Mesenchymal stem cell (in vitro differentiated cells and primary cell): ENCODE measurements at regions not wholly inside any gene's neighbourhood (a gene's known extent, or its start where the extent isn't known, plus 50 kb on each side); places are given as distances from the start of the nearest gene placed in this dataset.

Experiments used
- DNase-seq: peaks from one replicate; pipeline ENCODE4 v3.0.0-alpha.2; 2013
- H2AFZ ChIP-seq: one replicate; pipeline ENCODE4 v1.6.1; 2013; ENCODE audit warnings: low read depth, mild to moderate bottlenecking, control low read depth, inconsistent platforms, low read length, moderate library complexity
- H2AK5ac ChIP-seq: 2 replicates; pipeline ENCODE4 v1.6.1; 2013; ENCODE audit warnings: low read length, moderate library complexity, mild to moderate bottlenecking, inconsistent platforms; ENCODE audit not compliant: severe bottlenecking
- H2BK120ac ChIP-seq: one replicate; pipeline ENCODE4 v1.6.1; 2013; ENCODE audit warnings: low read depth, mild to moderate bottlenecking, inconsistent platforms, low read length, moderate library complexity
- H2BK12ac ChIP-seq, 2 experiments: one replicate each; pipeline ENCODE4 v1.6.1; 2013; ENCODE audit warnings: inconsistent platforms in 2 of 2, low read length in 2 of 2, mild to moderate bottlenecking in 2 of 2, moderate library complexity in 2 of 2, control low read depth in 1 of 2
- H2BK15ac ChIP-seq: one replicate; pipeline ENCODE4 v1.6.1; 2013; ENCODE audit warnings: mild to moderate bottlenecking, low read depth, inconsistent platforms; ENCODE audit not compliant: poor library complexity, severe bottlenecking
- H2BK5ac ChIP-seq: 2 replicates; pipeline ENCODE4 v1.6.1; 2013; ENCODE audit warnings: low read depth, mild to moderate bottlenecking, low read length, control low read depth, inconsistent platforms; ENCODE audit not compliant: poor library complexity, severe bottlenecking
- H3K14ac ChIP-seq, 2 experiments: one replicate each; pipeline ENCODE4 v1.6.1; 2013; ENCODE audit warnings: inconsistent platforms in 2 of 2, low read length in 2 of 2, control low read depth in 1 of 2, mild to moderate bottlenecking in 1 of 2, moderate library complexity in 1 of 2
- H3K18ac ChIP-seq, 2 experiments: one replicate each; pipeline ENCODE4 v1.6.1; 2013; ENCODE audit warnings: inconsistent platforms in 2 of 2, low read length in 2 of 2, control low read depth in 1 of 2, low read depth in 1 of 2, mild to moderate bottlenecking in 1 of 2
- H3K23ac ChIP-seq, 2 experiments: one replicate each; pipeline ENCODE4 v1.6.1; 2013; ENCODE audit warnings: inconsistent platforms in 2 of 2, low read length in 2 of 2, mild to moderate bottlenecking in 2 of 2, moderate library complexity in 2 of 2, control low read depth in 1 of 2
- H3K27ac ChIP-seq: 2 replicates; pipeline ENCODE4 v1.5.1; 2013; ENCODE audit warnings: mild to moderate bottlenecking, moderate library complexity, low read length, control low read depth, inconsistent platforms; ENCODE audit not compliant: poor library complexity, severe bottlenecking
- H3K27me3 ChIP-seq, 2 experiments: 2 replicates each; pipeline versions ENCODE4 v1.6.1 to v1.7.0; 2013; ENCODE audit warnings: low read length in 2 of 2, mild to moderate bottlenecking in 2 of 2, moderate library complexity in 2 of 2, control low read depth in 1 of 2, inconsistent platforms in 1 of 2; ENCODE audit not compliant: control insufficient read depth in 1 of 2, insufficient read depth in 1 of 2
- H3K36me3 ChIP-seq, 2 experiments: 2 replicates each; pipeline versions ENCODE4 v1.6.1 to v1.7.0; 2013; ENCODE audit warnings: low read length in 2 of 2, control low read depth in 1 of 2, inconsistent platforms in 1 of 2, low read depth in 1 of 2, mild to moderate bottlenecking in 1 of 2; ENCODE audit not compliant: insufficient read depth in 2 of 2, control insufficient read depth in 1 of 2
- H3K4ac ChIP-seq, 2 experiments: one replicate each; pipeline ENCODE4 v1.6.1; 2013; ENCODE audit warnings: inconsistent platforms in 2 of 2, low read length in 2 of 2, mild to moderate bottlenecking in 2 of 2, moderate library complexity in 2 of 2, control low read depth in 1 of 2, low read depth in 1 of 2
- H3K4me1 ChIP-seq: 2 replicates; pipeline ENCODE4 v1.6.1; 2013; ENCODE audit warnings: low read depth, low read length, control low read depth; ENCODE audit not compliant: control insufficient read depth, insufficient read depth
- H3K4me2 ChIP-seq: 2 replicates; pipeline ENCODE4 v1.6.1; 2013; ENCODE audit warnings: low read length, mild to moderate bottlenecking, inconsistent platforms; ENCODE audit not compliant: poor library complexity, severe bottlenecking
- H3K4me3 ChIP-seq, 2 experiments: 2 replicates each; pipeline versions ENCODE4 v1.5.1 to v1.7.0; 2013; ENCODE audit warnings: low read length in 2 of 2, mild to moderate bottlenecking in 2 of 2, control low read depth in 1 of 2, low read depth in 1 of 2; ENCODE audit not compliant: insufficient read depth in 1 of 2
- H3K79me1 ChIP-seq: replicated peaks from 2 replicates; pipeline ENCODE4 v1.6.1; 2013; ENCODE audit warnings: mild to moderate bottlenecking, control low read depth, low read length, inconsistent platforms; ENCODE audit not compliant: poor library complexity, severe bottlenecking
- H3K9ac ChIP-seq: 2 replicates; pipeline ENCODE4 v1.7.0; 2013; ENCODE audit warnings: mild to moderate bottlenecking, low read length, moderate library complexity
- H3K9me3 ChIP-seq: 2 replicates; pipeline ENCODE4 v1.7.0; 2013; ENCODE audit warnings: mild to moderate bottlenecking, low read length; ENCODE audit not compliant: control insufficient read depth
- H4K8ac ChIP-seq: one replicate; pipeline ENCODE4 v1.6.1; 2013; ENCODE audit warnings: inconsistent platforms, mild to moderate bottlenecking, low read length, moderate library complexity
- H4K91ac ChIP-seq: one replicate; pipeline ENCODE4 v1.6.1; 2013; ENCODE audit warnings: mild to moderate bottlenecking, low read length, inconsistent platforms
- WGBS: methylation state at CpG from one replicate; pipeline ENCODE4 v1.1.7; 2013; ENCODE audit warnings: mixed read lengths; 5-methylcytosine and 5-hydroxymethylcytosine counted together

DNA sequence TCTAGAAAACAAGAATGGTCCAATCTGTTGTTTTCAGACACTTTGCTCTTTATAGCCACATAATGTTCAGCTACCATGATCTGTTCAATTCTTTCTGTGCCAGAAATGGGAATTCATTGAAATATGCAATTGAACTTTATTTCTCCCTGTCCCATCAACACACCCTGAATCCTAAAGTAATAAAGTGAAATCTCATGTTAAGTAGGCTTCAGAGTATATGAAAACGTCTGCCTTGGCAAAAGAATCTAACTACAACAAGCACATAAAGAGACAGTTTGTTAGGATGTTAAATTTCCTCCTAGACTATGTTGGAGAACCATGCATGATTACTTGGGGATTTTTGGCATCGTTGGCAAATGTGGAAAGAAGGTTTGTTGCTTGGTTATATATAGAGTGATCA, 722.7 kb downstream of the XPNPEP1 start:
- H2AFZ ChIP-seq: no peak overlapping the region
- no peak overlapping the region for H3K18ac ChIP-seq
- peaks cover 3% of the 10 kb centered on the region for H3K9me3 ChIP-seq
- H4K8ac ChIP-seq: no peak overlapping the region
- H2BK5ac ChIP-seq: no peak overlapping the region
- H3K27me3 ChIP-seq: no peaks in the 10 kb centered on the region
- H3K23ac ChIP-seq: no peak overlapping the region
- no peak overlapping the region for H2BK15ac ChIP-seq
- no CpG with 5 or more reads among the region's 2 CpGs for WGBS
- H3K4me1 ChIP-seq: no peaks in the 10 kb centered on the region
- no peaks in the 10 kb centered on the region for H3K36me3 ChIP-seq
- H3K4me3 ChIP-seq: no peak overlapping the region
- H2AK5ac ChIP-seq: no peak overlapping the region
- H4K91ac ChIP-seq: no peak overlapping the region
- no peak overlapping the region for H3K4ac ChIP-seq
- no peak overlapping the region for H2BK12ac ChIP-seq
- no peak overlapping the region for H2BK120ac ChIP-seq
- no peaks in the 10 kb centered on the region for H3K79me1 ChIP-seq
- no peak overlapping the region for H3K4me2 ChIP-seq
- H3K27ac ChIP-seq: no peak overlapping the region
- no peak overlapping the region for H3K14ac ChIP-seq
- no peak overlapping the region for H3K9ac ChIP-seq
- DNase-seq: no peak

- no peak overlapping the region for H2BK5ac ChIP-seq
- no peaks in the 10 kb centered on the region for H3K36me3 ChIP-seq
- H3K23ac ChIP-seq: no peak overlapping the region
- H2AK5ac ChIP-seq: no peak overlapping the region
- H3K9ac ChIP-seq: no peak overlapping the region
- H3K4me2 ChIP-seq: no peak overlapping the region
- H3K27ac ChIP-seq: no peak overlapping the region
- H2AFZ ChIP-seq: no peak overlapping the region
- DNase-seq: no peak
- no peak overlapping the region for H2BK12ac ChIP-seq
- no peak overlapping the region for H3K14ac ChIP-seq
- no peaks in the 10 kb centered on the region for H3K79me1 ChIP-seq
- no peak overlapping the region for H4K8ac ChIP-seq
- H3K27me3 ChIP-seq: no peaks in the 10 kb centered on the region
- peaks cover 24% of the 10 kb centered on the region for H3K9me3 ChIP-seq
- no peak overlapping the region for H3K4ac ChIP-seq
- H3K4me3 ChIP-seq: no peak overlapping the region
- no peak overlapping the region for H2BK15ac ChIP-seq
- no peak overlapping the region for H4K91ac ChIP-seq
- H3K4me1 ChIP-seq: no peaks in the 10 kb centered on the region
- no peak overlapping the region for H3K18ac ChIP-seq
- no peak overlapping the region for H2BK120ac ChIP-seq
- WGBS: 97% methylated on average over 1 of the region's 2 CpGs
Observed at GRCh38 chr10:109191823-109192222, 731.5 kb downstream of the XPNPEP1 start.

GRCh38 chr10:109191341-109191740, 732.0 kb downstream of the XPNPEP1 start:
- DNase-seq: no peak
- WGBS: 97% methylated on average over 3 of the region's 5 CpGs

GRCh38 chr10:109187677-109188076, 735.6 kb downstream of the XPNPEP1 start:
- Histone ChIP-seq H3K4me2 (no peak overlapping the region), H2AK5ac (no peak overlapping the region), H3K4ac (no peak overlapping the region), H2BK5ac (no peak overlapping the region), H3K9ac (no peak overlapping the region), H4K8ac (no peak overlapping the region), H3K27me3 (no peaks in the 10 kb centered on the region), H2AFZ (no peak overlapping the region), H2BK120ac (no peak overlapping the region), H3K79me1 (no peaks in the 10 kb centered on the region), H3K14ac (no peak overlapping the region), H2BK12ac (no peak overlapping the region), H3K4me3 (no peak overlapping the region), H3K9me3 (peaks cover 36% of the 10 kb centered on the region), H4K91ac (no peak overlapping the region), H3K36me3 (no peaks in the 10 kb centered on the region), H3K23ac (no peak overlapping the region), H2BK15ac (no peak overlapping the region), H3K4me1 (no peaks in the 10 kb centered on the region), H3K27ac (no peak overlapping the region), H3K18ac (no peak overlapping the region)
- DNase-seq: peak; percentile 75
- no CpG with 5 or more reads among the region's 2 CpGs for WGBS

More at GRCh38 chr10:109191341-109191740, 732.0 kb downstream of the XPNPEP1 start:
- Histone ChIP-seq H3K9me3 (peaks cover 28% of the 10 kb centered on the region), H2AK5ac (no peak overlapping the region), H3K4me1 (no peaks in the 10 kb centered on the region), H2BK12ac (no peak overlapping the region), H2BK15ac (no peak overlapping the region), H4K91ac (no peak overlapping the region), H3K79me1 (no peaks in the 10 kb centered on the region), H3K4me2 (no peak overlapping the region), H3K23ac (no peak overlapping the region), H3K9ac (no peak overlapping the region), H3K4me3 (no peak overlapping the region), H3K36me3 (no peaks in the 10 kb centered on the region), H2BK5ac (no peak overlapping the region), H4K8ac (no peak overlapping the region), H3K27me3 (no peaks in the 10 kb centered on the region), H3K14ac (no peak overlapping the region), H2BK120ac (no peak overlapping the region), H3K4ac (no peak overlapping the region), H3K27ac (no peak overlapping the region), H3K18ac (no peak overlapping the region), H2AFZ (no peak overlapping the region)
